ENCODE measurements at regions not wholly inside any gene's neighbourhood (a gene's known extent, or its start where the extent isn't known, plus 50 kb on each side); places are given as distances from the start of the nearest gene placed in this dataset.

- H3K36me3 Mint-ChIP-seq (ENCODE audit: low read depth): no peaks in the 10 kb centered on the region
- H3K9me3 Mint-ChIP-seq: peaks cover 4% of the 10 kb centered on the region
- H3K27ac Mint-ChIP-seq: no peak overlapping the region
- H3K27me3 Mint-ChIP-seq: no peaks in the 10 kb centered on the region
- intact Hi-C loops (cut with micrococcal nuclease): no loop called here
- no peak for DNase-seq
- ChIA-PET POLR2A (no interaction called here), CTCF (no interaction called here)
- no peak for ATAC-seq (ENCODE audit: low read depth)
- peaks cover 20% of the 10 kb centered on the region for H3K4me1 Mint-ChIP-seq
- no peak overlapping the region for H3K4me3 Mint-ChIP-seq
- TF ChIP-seq CTCF (IDR thresholded peaks at IDR 0.05): no peak
Observed at GRCh38 chr1:234837713-234838112, 227.7 kb upstream of the IRF2BP2 start.

GRCh38 chr1:234836776-234837357, 226.9 kb upstream of the IRF2BP2 start:
- Mint-ChIP-seq H3K9me3 (peaks cover 4% of the 10 kb centered on the region), H3K4me1 (peaks cover 13% of the 10 kb centered on the region), H3K4me3 (no peak overlapping the region), H3K36me3 (ENCODE audit: low read depth) (no peaks in the 10 kb centered on the region), H3K27me3 (no peaks in the 10 kb centered on the region), H3K27ac (no peak overlapping the region)
- no peak for TF ChIP-seq CTCF (IDR thresholded peaks at IDR 0.05)
- no peak for ATAC-seq (ENCODE audit: low read depth)
- ChIA-PET POLR2A (no interaction called here), CTCF (no interaction called here)
- no peak for DNase-seq
- intact Hi-C loops (cut with micrococcal nuclease): no loop called here

- DNase-seq: no peak
- ChIA-PET POLR2A (no interaction called here), CTCF (no interaction called here)
- no peak overlapping the region for H3K27ac Mint-ChIP-seq
- intact Hi-C loops (cut with micrococcal nuclease): no loop called here
- H3K27me3 Mint-ChIP-seq: no peaks in the 10 kb centered on the region
- no peak for ATAC-seq (ENCODE audit: low read depth)
- no peak overlapping the region for H3K4me3 Mint-ChIP-seq
- H3K36me3 Mint-ChIP-seq (ENCODE audit: low read depth): no peaks in the 10 kb centered on the region
- peaks cover 4% of the 10 kb centered on the region for H3K9me3 Mint-ChIP-seq
- TF ChIP-seq CTCF (IDR thresholded peaks at IDR 0.05): no peak
- H3K4me1 Mint-ChIP-seq: peaks cover 6% of the 10 kb centered on the region
Observed at GRCh38 chr1:234836045-234836681, 226.2 kb upstream of the IRF2BP2 start.

- no peak for TF ChIP-seq CTCF (IDR thresholded peaks at IDR 0.05)
- POLR2A ChIA-PET: no interaction called here
- peaks cover 6% of the 10 kb centered on the region for H3K4me1 Mint-ChIP-seq
- H3K4me3 Mint-ChIP-seq: no peak overlapping the region
- CTCF ChIA-PET: no interaction called here
- ATAC-seq (ENCODE audit: low read depth): no peak
- DNase-seq: no peak
- no peaks in the 10 kb centered on the region for H3K36me3 Mint-ChIP-seq (ENCODE audit: low read depth)
- no peaks in the 10 kb centered on the region for H3K27me3 Mint-ChIP-seq
- H3K27ac Mint-ChIP-seq: no peak overlapping the region
- H3K9me3 Mint-ChIP-seq: peaks cover 4% of the 10 kb centered on the region
- intact Hi-C loops (cut with micrococcal nuclease): no loop called here
Observed at GRCh38 chr1:234835239-234835638, 225.3 kb upstream of the IRF2BP2 start.

- no peak for ATAC-seq (ENCODE audit: low read depth)
- Mint-ChIP-seq H3K36me3 (ENCODE audit: low read depth) (no peaks in the 10 kb centered on the region), H3K4me1 (peaks cover 5% of the 10 kb centered on the region), H3K4me3 (no peak overlapping the region), H3K9me3 (peaks cover 4% of the 10 kb centered on the region), H3K27ac (no peak overlapping the region), H3K27me3 (no peaks in the 10 kb centered on the region)
- intact Hi-C loops (cut with micrococcal nuclease): no loop called here
- TF ChIP-seq CTCF (IDR thresholded peaks at IDR 0.05): no peak
- POLR2A ChIA-PET: no interaction called here
- CTCF ChIA-PET: no interaction called here
- no peak for DNase-seq
Observed at GRCh38 chr1:234833646-234834045, 223.7 kb upstream of the IRF2BP2 start.
